ENCODE measurements at regions not wholly inside any gene's neighbourhood (a gene's known extent, or its start where the extent isn't known, plus 50 kb on each side); places are given as distances from the start of the nearest gene placed in this dataset.

DNA sequence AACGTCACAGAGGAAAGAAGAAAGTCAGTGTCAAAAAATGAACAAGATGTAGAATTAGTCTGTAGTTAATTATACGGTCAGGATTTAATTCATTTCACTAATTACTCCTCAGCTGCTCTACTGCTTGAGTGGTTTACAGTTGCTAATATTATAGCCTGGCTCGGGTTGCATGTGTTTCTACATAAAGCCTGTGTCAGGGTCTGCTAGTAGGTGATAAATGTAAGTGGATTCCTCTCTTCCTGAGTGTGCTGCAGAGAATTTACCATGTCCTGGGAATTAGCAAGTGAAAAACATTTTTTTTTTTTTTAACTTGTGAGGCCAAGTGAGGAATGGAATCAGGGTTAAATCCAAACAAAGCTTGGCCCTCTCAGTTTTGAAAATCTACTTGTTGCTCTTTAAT, 622.6 kb downstream of the EPHA4 start:
- no peak for DNase-seq (ENCODE audit: low read depth)
- TF ChIP-seq CTCF (conservative IDR thresholded peaks at IDR 0.05; ENCODE audit: low read depth, low read length): no peak
- no peak overlapping the region for H3K4me3 ChIP-seq (ENCODE audit: low read depth, low read length)

DNA sequence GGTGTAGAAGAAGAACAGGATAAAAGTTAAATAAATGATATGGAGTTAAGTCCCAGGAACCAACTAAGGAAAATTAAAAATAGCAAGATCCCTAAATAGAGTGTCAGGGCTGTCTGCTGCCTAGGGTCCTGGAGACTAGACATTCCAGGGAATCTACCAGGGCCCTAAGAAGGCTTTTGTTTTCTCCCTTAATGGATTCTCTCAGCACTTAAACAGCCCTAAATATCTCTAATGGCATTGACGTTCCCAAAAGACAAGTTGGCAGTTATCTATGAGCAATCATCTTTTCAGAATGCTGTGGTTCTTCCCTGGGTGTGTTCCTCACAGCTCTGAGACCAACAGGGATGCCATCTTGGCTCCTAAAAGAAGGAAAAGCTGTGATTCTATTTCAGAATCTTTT, 616.3 kb downstream of the EPHA4 start:
- DNase-seq (ENCODE audit: low read depth): no peak
- no peak for TF ChIP-seq CTCF (conservative IDR thresholded peaks at IDR 0.05; ENCODE audit: low read depth, low read length)
- H3K4me3 ChIP-seq (ENCODE audit: low read depth, low read length): no peak overlapping the region

- no peak overlapping the region for H3K4me3 ChIP-seq (ENCODE audit: low read depth, low read length)
- DNase-seq (ENCODE audit: low read depth): no peak
- no peak for TF ChIP-seq CTCF (conservative IDR thresholded peaks at IDR 0.05; ENCODE audit: low read depth, low read length)
Measured at GRCh38 chr2:220956429-220956828, 615.7 kb downstream of the EPHA4 start.

GRCh38 chr2:220959391-220959802, 612.7 kb downstream of the EPHA4 start:
- TF ChIP-seq CTCF (conservative IDR thresholded peaks at IDR 0.05; ENCODE audit: low read depth, low read length): no peak
- DNase-seq (ENCODE audit: low read depth): no peak
- H3K4me3 ChIP-seq (ENCODE audit: low read depth, low read length): no peak overlapping the region

- H3K4me3 ChIP-seq (ENCODE audit: low read depth, low read length): no peak overlapping the region
- TF ChIP-seq CTCF (conservative IDR thresholded peaks at IDR 0.05; ENCODE audit: low read depth, low read length): no peak
- no peak for DNase-seq (ENCODE audit: low read depth)
Measured at GRCh38 chr2:220961143-220961860, 610.8 kb downstream of the EPHA4 start.

- H3K4me3 ChIP-seq (ENCODE audit: low read depth, low read length): no peak overlapping the region
- TF ChIP-seq CTCF (conservative IDR thresholded peaks at IDR 0.05; ENCODE audit: low read depth, low read length): no peak
- peak; percentile 37 for DNase-seq (ENCODE audit: low read depth)
Measured at GRCh38 chr2:220962556-220962955, 609.5 kb downstream of the EPHA4 start.

DNA sequence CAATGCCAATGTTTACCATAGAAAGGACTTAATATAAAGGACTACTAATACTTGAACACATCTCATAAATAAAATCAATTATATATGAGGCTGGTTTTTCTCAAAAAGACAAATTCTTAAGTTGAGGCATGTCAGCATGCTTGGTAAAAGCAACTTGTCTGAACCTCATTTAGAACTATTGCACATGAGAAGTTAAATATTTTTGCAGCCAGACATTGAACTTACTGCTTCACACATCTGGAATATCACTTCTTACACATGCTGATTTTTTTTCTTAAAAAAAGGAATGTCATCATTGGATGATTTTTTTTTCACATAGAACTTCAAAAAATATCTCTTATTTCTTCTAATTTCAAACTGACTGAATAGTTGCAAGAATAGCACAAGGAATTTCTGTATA, 609.0 kb downstream of the EPHA4 start:
- no peak for TF ChIP-seq CTCF (conservative IDR thresholded peaks at IDR 0.05; ENCODE audit: low read depth, low read length)
- no peak for DNase-seq (ENCODE audit: low read depth)
- H3K4me3 ChIP-seq (ENCODE audit: low read depth, low read length): no peak overlapping the region

Data from choroid plexus epithelial cell (primary cell).